C4-2B (cell line): ENCODE measurements at regions not wholly inside any gene's neighbourhood (a gene's known extent, or its start where the extent isn't known, plus 50 kb on each side); places are given as distances from the start of the nearest gene placed in this dataset.

Source experiments
- ZFX ChIP-seq: fragments of 450-650 bp; IDR thresholded peaks from 2 replicates; pipeline ENCODE4 v1.6.1; 2017
- TF ChIP-seq, protein P1 (sequence below): fragments of 450-650 bp; conservative IDR thresholded peaks from 2 replicates; pipeline ENCODE4 v1.5.1; 2017; ENCODE audit warnings: mild to moderate bottlenecking

GRCh38 chr21:22356663-22357062 lies 1358.5 kb downstream of the NCAM2 start:
- TF ChIP-seq ZFX: no peak
- TF ChIP-seq, protein P1, sequence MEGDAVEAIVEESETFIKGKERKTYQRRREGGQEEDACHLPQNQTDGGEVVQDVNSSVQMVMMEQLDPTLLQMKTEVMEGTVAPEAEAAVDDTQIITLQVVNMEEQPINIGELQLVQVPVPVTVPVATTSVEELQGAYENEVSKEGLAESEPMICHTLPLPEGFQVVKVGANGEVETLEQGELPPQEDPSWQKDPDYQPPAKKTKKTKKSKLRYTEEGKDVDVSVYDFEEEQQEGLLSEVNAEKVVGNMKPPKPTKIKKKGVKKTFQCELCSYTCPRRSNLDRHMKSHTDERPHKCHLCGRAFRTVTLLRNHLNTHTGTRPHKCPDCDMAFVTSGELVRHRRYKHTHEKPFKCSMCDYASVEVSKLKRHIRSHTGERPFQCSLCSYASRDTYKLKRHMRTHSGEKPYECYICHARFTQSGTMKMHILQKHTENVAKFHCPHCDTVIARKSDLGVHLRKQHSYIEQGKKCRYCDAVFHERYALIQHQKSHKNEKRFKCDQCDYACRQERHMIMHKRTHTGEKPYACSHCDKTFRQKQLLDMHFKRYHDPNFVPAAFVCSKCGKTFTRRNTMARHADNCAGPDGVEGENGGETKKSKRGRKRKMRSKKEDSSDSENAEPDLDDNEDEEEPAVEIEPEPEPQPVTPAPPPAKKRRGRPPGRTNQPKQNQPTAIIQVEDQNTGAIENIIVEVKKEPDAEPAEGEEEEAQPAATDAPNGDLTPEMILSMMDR: no peak
